ENCODE measurements at regions not wholly inside any gene's neighbourhood (a gene's known extent, or its start where the extent isn't known, plus 50 kb on each side); places are given as distances from the start of the nearest gene placed in this dataset.

DNA sequence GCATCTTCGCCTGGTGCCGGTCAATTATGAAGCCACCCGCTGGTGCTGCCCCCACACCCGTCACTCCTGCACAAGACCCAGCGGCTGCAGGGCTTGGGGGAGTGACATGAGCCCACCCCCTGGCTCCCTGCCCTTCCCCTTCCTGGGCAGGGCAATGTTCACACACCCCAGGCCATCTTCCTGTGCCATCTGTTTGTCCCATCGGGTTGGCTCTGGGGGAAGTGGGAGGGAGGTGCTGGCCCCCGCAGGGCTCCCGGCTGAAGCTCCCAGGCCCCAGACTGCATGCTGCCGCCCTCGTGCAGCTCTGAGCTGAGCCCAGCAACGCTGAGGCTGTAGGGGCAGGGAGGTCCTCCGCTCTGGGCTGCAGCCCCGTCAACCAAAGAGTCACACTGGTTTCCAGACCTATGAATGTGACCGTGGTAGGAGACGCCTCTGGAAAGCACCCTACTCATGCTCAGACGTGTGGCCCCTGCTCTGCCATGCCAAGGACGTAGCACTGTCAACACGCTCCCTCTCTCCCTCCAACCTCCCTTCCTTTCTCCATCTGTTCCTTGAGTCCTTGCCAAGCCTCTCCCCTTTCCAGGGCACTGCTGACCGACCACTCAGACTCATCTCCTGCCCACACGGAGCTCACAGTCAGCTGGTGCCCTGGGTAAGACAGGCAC lies 140.4 kb downstream of the ENGASE start:
- TF ChIP-seq, protein P1, sequence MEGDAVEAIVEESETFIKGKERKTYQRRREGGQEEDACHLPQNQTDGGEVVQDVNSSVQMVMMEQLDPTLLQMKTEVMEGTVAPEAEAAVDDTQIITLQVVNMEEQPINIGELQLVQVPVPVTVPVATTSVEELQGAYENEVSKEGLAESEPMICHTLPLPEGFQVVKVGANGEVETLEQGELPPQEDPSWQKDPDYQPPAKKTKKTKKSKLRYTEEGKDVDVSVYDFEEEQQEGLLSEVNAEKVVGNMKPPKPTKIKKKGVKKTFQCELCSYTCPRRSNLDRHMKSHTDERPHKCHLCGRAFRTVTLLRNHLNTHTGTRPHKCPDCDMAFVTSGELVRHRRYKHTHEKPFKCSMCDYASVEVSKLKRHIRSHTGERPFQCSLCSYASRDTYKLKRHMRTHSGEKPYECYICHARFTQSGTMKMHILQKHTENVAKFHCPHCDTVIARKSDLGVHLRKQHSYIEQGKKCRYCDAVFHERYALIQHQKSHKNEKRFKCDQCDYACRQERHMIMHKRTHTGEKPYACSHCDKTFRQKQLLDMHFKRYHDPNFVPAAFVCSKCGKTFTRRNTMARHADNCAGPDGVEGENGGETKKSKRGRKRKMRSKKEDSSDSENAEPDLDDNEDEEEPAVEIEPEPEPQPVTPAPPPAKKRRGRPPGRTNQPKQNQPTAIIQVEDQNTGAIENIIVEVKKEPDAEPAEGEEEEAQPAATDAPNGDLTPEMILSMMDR (IDR thresholded peaks at IDR 0.05), result no peak

GRCh38 chr17:79214459-79214858 lies 139.8 kb downstream of the ENGASE start:
- TF ChIP-seq, protein P1 (IDR thresholded peaks at IDR 0.05), result no peak

DNA sequence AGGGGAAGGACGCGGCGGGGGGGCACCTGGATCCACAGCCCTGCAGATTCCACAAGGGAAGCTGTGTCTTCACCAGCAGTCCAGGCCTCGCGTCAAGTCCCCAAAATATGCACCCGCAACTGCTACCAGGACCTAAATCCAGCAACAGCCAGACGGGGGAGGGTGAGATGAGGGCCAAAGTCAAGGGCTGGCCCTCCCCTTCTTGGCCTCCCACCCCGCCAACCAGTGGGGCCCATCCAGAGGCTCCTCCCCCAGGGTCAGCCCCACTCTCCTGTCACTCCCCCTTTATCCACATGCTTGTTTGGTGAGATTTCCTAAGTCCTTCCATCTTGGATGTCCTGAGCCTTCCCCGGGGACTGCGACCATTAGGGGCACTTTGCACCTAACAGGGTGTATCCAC lies 138.7 kb downstream of the ENGASE start:
- TF ChIP-seq, protein P1 (IDR thresholded peaks at IDR 0.05), result no peak

DNA sequence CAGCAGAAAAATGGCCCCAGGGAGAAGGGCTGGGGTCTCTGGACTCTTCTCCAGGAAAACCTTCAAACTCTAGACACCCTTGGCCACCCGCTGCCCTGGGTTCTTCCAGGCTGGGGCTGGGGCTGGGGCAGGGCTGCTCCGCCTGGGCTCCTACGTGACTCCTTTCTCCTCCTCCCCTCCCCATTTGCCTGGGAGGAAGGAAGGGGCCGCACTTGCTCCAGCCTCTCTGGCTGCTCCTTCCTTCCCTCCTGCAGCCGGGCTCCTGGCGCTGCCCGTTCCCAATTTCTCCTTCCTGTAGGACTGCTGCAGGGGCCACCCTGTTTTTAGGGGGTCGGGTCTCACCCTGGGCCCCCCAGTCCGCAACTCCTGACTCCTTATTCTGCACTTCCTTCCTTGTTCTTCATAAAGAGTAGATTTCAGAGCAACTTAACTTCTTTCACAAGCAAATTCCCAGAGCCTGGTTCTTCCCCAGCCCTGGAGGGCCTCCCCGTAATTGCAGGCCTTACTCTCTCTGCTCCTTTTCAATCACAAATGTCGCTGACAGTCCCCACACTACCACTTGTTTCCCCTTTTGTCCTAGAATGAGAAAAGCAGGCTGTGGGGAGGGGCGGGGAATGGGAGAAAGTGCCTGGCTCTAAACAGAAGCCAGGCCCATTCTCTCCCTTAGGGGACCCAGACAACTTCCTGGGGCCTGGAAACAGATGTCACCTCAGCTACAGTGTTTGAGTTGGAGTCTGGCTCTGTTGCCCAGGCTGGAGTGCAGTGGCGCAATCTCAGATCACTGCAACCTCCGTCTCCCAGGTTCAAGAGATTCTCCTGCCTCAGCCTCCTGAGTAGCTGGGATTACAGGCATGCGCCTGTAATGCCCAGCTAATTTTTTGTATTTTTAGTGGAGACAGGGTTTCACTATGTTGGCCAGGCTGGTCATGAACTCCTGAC lies 137.8 kb downstream of the ENGASE start:
- TF ChIP-seq, protein P1 (IDR thresholded peaks at IDR 0.05), result no peak

DNA sequence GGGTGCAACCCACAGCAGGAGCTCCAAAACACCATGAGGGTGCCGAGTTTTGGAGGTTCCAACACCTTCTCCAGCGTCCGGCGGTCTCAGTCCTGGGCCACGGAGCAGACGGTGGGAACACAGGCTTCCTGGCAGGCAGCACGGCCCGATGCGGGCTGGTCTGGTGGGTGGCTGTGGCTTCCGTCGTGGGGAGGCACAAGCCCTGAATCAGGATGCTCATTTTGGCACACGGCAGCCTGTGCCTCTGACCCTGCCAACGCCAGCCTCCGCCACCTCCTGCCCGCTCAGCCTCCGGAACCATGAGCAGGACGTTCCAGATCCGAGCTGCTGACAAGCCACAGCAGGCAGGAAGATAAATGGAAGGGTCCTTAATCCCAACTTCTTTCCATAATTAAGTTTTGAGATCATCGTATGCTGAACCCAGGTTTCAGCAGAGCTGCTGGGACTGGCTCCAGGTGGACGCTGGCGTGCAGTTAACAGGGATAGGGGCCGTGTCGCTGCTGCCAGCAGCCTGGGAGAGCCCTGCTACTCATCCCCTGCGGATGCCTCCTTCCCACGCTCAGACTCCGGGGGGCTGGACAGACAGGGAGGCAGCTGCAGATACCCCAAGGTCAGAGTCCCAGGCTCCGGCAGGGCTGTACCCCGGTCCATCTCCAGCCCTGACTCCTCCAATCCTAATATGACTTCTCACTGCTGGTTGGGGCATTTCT lies 136.6 kb downstream of the ENGASE start:
- TF ChIP-seq, protein P1 (IDR thresholded peaks at IDR 0.05), result no peak

- TF ChIP-seq, protein P1 (IDR thresholded peaks at IDR 0.05), result no peak
Measured at GRCh38 chr17:79210638-79211037, 136.0 kb downstream of the ENGASE start.

GRCh38 chr17:79207960-79208359 lies 133.3 kb downstream of the ENGASE start:
- TF ChIP-seq, protein P1 (IDR thresholded peaks at IDR 0.05), result no peak

Data from LNCAP (cell line).